ENCODE measurements at regions not wholly inside any gene's neighbourhood (a gene's known extent, or its start where the extent isn't known, plus 50 kb on each side); places are given as distances from the start of the nearest gene placed in this dataset.

DNA sequence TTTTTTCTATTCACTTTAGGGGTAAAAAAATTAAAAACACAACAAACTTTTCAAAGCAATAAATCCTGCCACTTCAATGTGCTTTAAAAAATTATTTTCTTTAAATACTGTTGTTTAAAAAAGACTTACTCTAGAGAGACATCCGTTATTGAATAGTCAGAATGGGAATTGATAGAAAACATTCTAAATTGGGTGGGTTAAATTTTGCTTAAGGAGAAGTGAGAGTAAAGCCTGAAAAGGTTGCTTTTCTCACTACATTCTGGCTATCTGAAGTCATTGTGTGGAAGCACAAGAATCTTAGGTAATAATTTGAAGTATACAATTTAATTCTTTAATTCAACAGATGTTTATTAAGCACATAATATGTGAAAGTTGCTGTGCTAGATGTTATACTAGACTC lies 509.3 kb downstream of the NR2F1-AS1 start:
- TF ChIP-seq, protein P1, sequence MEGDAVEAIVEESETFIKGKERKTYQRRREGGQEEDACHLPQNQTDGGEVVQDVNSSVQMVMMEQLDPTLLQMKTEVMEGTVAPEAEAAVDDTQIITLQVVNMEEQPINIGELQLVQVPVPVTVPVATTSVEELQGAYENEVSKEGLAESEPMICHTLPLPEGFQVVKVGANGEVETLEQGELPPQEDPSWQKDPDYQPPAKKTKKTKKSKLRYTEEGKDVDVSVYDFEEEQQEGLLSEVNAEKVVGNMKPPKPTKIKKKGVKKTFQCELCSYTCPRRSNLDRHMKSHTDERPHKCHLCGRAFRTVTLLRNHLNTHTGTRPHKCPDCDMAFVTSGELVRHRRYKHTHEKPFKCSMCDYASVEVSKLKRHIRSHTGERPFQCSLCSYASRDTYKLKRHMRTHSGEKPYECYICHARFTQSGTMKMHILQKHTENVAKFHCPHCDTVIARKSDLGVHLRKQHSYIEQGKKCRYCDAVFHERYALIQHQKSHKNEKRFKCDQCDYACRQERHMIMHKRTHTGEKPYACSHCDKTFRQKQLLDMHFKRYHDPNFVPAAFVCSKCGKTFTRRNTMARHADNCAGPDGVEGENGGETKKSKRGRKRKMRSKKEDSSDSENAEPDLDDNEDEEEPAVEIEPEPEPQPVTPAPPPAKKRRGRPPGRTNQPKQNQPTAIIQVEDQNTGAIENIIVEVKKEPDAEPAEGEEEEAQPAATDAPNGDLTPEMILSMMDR (conservative IDR thresholded peaks at IDR 0.05; ENCODE audit: low read depth in 2 of 2), result no peak
- no peak for TF ChIP-seq EZH2 (IDR thresholded peaks at IDR 0.05; ENCODE audit: low read depth, unreplicated experiment)
- TF ChIP-seq CREB1 (CRISPR knock-in tag; IDR thresholded peaks at IDR 0.05; ENCODE audit: low read depth), result no peak

Data from GM23338 (cell line).